ENCODE measurements at regions not wholly inside any gene's neighbourhood (a gene's known extent, or its start where the extent isn't known, plus 50 kb on each side); places are given as distances from the start of the nearest gene placed in this dataset.

DNA sequence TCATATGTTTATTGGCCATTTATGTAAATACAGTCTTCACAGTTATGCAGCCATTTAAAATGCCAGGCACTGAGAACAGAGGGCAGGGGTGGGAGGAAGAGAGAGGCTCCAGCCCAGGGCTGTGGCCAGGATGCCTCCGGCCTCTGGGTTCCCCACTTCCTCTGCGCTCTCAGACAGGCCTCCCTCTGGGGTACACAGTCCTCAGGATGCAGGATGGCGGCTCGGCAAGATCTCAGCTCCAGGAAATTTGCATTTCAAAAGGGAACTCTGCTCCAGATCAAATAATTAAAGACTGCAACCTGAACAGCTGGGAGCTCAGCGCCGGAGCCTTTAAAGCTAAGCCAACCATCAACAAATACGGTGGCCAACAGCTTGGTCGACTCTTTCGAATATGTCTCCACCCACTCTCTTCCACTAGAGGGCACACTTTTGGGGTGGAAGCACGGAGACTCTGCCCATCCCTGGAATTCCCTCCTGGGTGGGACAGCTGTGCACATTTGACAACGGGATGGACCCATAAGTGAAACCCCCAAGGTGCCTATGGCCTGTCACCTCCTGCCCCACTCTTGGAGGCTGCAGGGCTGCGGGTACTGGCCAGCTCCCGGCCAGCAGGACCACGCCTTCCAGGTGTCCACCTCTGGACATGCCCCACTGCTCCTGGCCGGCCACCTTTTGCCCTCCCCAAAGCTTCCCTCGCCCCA, 1044.7 kb downstream of the BRD1 start:
- H3K36me3 ChIP-seq (replicated peaks in 1 of 2; ENCODE audit: control insufficient read depth in 1 of 2, insufficient read depth in 2 of 2, low read length in 2 of 2) = no peaks in the 10 kb centered on the region
- H3K27me3 ChIP-seq (ENCODE audit: control insufficient read depth in 1 of 2, insufficient read depth in 2 of 2, low read length in 2 of 2) = no peaks in the 10 kb centered on the region
- peak overlapping the region; percentile 73 for H3K4me2 ChIP-seq (ENCODE audit: low read depth, low read length)
- ChIA-PET POLR2A (interaction anchor here (1.2 kb wide), 1 partner anchor 161 kb away, joined by 5 read pairs; no protein-coding TSS in a partner anchor), CTCF (ENCODE audit: low intra/inter-chr PET ratio, low total read pairs) (no interaction called here)
- in situ Hi-C loops (cut with HindIII; ENCODE audit: extremely low pct_ligation_motif_present, low pct_unique_long_range_greater_than_20kb) = no loop called here
- DNase-seq (ENCODE audit: low spot score) (no peak), FAIRE-seq (no peak), ATAC-seq (peak; percentile 16; the same call in 1 of the 3 replicates)
- H3K4me1 ChIP-seq (ENCODE audit: insufficient read depth, low read length) = peaks cover 38% of the 10 kb centered on the region
- H3K79me2 ChIP-seq (ENCODE audit: insufficient read depth, low read length) = no peaks in the 10 kb centered on the region
- intact Hi-C loops (cut with micrococcal nuclease; ENCODE audit: unreplicated experiment) = no loop called here
- H4K20me1 ChIP-seq (ENCODE audit: insufficient read depth, low read length) = no peaks in the 10 kb centered on the region
- WGBS (ENCODE audit: low lambda C conversion rate) = 45% methylated on average over 11 of the region's 16 CpGs
- no peaks in the 10 kb centered on the region for H3K9me3 ChIP-seq (ENCODE audit: low read length)
- no peak overlapping the region for H3K27ac ChIP-seq (ENCODE audit: extremely low read length, insufficient read depth, low read length)
- H3K9ac ChIP-seq (ENCODE audit: insufficient read depth, low read depth, low read length) = no peak overlapping the region
- peak overlapping the region in 1 of 3 experiments; percentile 20; a peak in 1 of 6 replicates for H3K4me3 ChIP-seq (replicated peaks in 1 of 3; ENCODE audit: insufficient read depth in 1 of 3, low read depth in 2 of 3, low read length in 3 of 3)
- H2AFZ ChIP-seq (ENCODE audit: low read length) = no peak overlapping the region
- BruUV-seq (replicated peaks) = no TSS peak
- TF ChIP-seq CBFB (CRISPR knock-in tag; IDR thresholded peaks at IDR 0.05) (no peak), ZNF547 (CRISPR knock-in tag; IDR thresholded peaks at IDR 0.05) (no peak), ZFP41 (CRISPR knock-in tag; IDR thresholded peaks at IDR 0.05; ENCODE audit: borderline replicate concordance) (no peak), ZNF235 (CRISPR knock-in tag; IDR thresholded peaks at IDR 0.05; ENCODE audit: borderline replicate concordance) (no peak), PRMT3 (CRISPR knock-in tag; IDR thresholded peaks at IDR 0.05; ENCODE audit: borderline replicate concordance, low read depth) (no peak), ZNF30 (CRISPR knock-in tag; IDR thresholded peaks at IDR 0.05) (no peak), KDM2A (CRISPR knock-in tag; IDR thresholded peaks at IDR 0.05; ENCODE audit: borderline replicate concordance, low read depth) (no peak), YY1 (IDR thresholded peaks at IDR 0.05; ENCODE audit: insufficient read depth, insufficient replicate concordance, low read depth, low read length) (no peak), ZNF350 (CRISPR knock-in tag; IDR thresholded peaks at IDR 0.05; ENCODE audit: borderline replicate concordance, low read depth) (no peak), ZNF510 (CRISPR knock-in tag; IDR thresholded peaks at IDR 0.05; ENCODE audit: low read depth) (no peak), MIER3 (CRISPR knock-in tag; IDR thresholded peaks at IDR 0.05; ENCODE audit: borderline replicate concordance) (no peak), ERF (CRISPR knock-in tag; IDR thresholded peaks at IDR 0.05) (no peak), ZNF564 (CRISPR knock-in tag; IDR thresholded peaks at IDR 0.05) (no peak)
- TF ChIP-seq, protein P1, sequence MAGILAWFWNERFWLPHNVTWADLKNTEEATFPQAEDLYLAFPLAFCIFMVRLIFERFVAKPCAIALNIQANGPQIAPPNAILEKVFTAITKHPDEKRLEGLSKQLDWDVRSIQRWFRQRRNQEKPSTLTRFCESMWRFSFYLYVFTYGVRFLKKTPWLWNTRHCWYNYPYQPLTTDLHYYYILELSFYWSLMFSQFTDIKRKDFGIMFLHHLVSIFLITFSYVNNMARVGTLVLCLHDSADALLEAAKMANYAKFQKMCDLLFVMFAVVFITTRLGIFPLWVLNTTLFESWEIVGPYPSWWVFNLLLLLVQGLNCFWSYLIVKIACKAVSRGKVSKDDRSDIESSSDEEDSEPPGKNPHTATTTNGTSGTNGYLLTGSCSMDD (CRISPR knock-in tag; IDR thresholded peaks at IDR 0.05) = no peak
- TF ChIP-seq, protein P2, sequence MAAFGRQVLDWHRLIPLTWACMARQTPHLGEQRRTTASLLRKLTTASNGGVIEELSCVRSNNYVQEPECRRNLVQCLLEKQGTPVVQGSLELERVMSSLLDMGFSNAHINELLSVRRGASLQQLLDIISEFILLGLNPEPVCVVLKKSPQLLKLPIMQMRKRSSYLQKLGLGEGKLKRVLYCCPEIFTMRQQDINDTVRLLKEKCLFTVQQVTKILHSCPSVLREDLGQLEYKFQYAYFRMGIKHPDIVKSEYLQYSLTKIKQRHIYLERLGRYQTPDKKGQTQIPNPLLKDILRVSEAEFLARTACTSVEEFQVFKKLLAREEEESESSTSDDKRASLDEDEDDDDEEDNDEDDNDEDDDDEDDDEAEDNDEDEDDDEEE (CRISPR knock-in tag; IDR thresholded peaks at IDR 0.05) = no peak
- TF ChIP-seq, protein P3, sequence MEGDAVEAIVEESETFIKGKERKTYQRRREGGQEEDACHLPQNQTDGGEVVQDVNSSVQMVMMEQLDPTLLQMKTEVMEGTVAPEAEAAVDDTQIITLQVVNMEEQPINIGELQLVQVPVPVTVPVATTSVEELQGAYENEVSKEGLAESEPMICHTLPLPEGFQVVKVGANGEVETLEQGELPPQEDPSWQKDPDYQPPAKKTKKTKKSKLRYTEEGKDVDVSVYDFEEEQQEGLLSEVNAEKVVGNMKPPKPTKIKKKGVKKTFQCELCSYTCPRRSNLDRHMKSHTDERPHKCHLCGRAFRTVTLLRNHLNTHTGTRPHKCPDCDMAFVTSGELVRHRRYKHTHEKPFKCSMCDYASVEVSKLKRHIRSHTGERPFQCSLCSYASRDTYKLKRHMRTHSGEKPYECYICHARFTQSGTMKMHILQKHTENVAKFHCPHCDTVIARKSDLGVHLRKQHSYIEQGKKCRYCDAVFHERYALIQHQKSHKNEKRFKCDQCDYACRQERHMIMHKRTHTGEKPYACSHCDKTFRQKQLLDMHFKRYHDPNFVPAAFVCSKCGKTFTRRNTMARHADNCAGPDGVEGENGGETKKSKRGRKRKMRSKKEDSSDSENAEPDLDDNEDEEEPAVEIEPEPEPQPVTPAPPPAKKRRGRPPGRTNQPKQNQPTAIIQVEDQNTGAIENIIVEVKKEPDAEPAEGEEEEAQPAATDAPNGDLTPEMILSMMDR (CRISPR knock-in tag; IDR thresholded peaks at IDR 0.05) = peak; percentile 60

Measured in HepG2 (cell line).